Pancreas (tissue), 10 donors: ENCODE measurements at regions not wholly inside any gene's neighbourhood (a gene's known extent, or its start where the extent isn't known, plus 50 kb on each side); places are given as distances from the start of the nearest gene placed in this dataset.

Source experiments
- ATAC-seq, 4 donors: fragments of 200-7000 bp; cut with Tn5 transposase; one replicate each; pipeline versions ENCODE4 v1.8.0 to v1.9.1; 2020; ENCODE audit warnings: mild to moderate bottlenecking in 4 of 4, moderate library complexity in 4 of 4
- DNase-seq, 6 donors: peaks; one replicate each; pipeline ENCODE4 v3.0.0-alpha.2; 2020
- FAIRE-seq: peaks from 2 replicates; lab custom pipeline; 2012; peaks lifted over from hg19 to GRCh38; lab: Jason Lieb, UNC
- H3K27ac ChIP-seq, 4 donors: fragments of 200-600 bp; sonication (generic); 1 replicate in 3 of 4; 2 replicates in 1 of 4; pipeline versions ENCODE4 v1.5.0 to v1.8.0; 2020
- H3K27me3 ChIP-seq, 4 donors: fragments of 200-600 bp; one replicate each; pipeline ENCODE4 v1.8.0; 2021
- H3K36me3 ChIP-seq, 3 donors: fragments of 200-600 bp; sonication (generic) in 1 of 3; one replicate each; pipeline versions ENCODE4 v1.5.0 to v1.8.0; 2020 to 2021
- H3K4me1 ChIP-seq, 3 donors: fragments of 200-600 bp; one replicate each; pipeline ENCODE4 v1.8.0; 2021
- H3K4me3 ChIP-seq, 4 donors: fragments of 200-600 bp; sonication (generic) in 2 of 4; one replicate each; pipeline versions ENCODE4 v1.5.0 to v1.8.0; 2020 to 2021
- H3K9me3 ChIP-seq, 4 donors: fragments of 200-600 bp; one replicate each; pipeline ENCODE4 v1.8.0; 2021
- WGBS, 2 donors: extraction: QIAGEN DNeasy Blood & Tissue Kit; methylation state at CpG; one replicate each; pipeline ENCODE4 v1.1.7; 2013; 5-methylcytosine and 5-hydroxymethylcytosine counted together
- intact Hi-C, 3 donors: fragments of 100-400 bp; cut with DNase I; formaldehyde crosslinking; loops; one replicate each; pipeline versions ENCODE4 v1.11.1 to v1.14.2; 2022
- TF ChIP-seq, protein P1 (sequence below), 4 donors: fragments of 200-600 bp; sonication (generic) in 3 of 4; IDR thresholded peaks; one replicate each; pipeline versions ENCODE4 v1.5.0 to v1.8.0; 2021; ENCODE audit warnings: antibody characterized with exemption in 4 of 4
- donor health status: healthy with polysubstance abuse.
- donor health status: DM: no; HTN: no; CAD: no; lungs with moderate emphysema.
- donor health status: DM: no; HTN: no; CAD: no.
- donor health status: control.
- donor health status: control.
- donor health status: Bipolar disorder and iron deficiency.
- donor health status: DM: yes; HTN: yes; CAD: no.
- donor health status: DM: no; HTN: no; CAD: no.
- donor health status: DM: no; HTN: no; CAD: no.
- donor health status: DM: yes; HTN: yes; CAD: no.

DNA sequence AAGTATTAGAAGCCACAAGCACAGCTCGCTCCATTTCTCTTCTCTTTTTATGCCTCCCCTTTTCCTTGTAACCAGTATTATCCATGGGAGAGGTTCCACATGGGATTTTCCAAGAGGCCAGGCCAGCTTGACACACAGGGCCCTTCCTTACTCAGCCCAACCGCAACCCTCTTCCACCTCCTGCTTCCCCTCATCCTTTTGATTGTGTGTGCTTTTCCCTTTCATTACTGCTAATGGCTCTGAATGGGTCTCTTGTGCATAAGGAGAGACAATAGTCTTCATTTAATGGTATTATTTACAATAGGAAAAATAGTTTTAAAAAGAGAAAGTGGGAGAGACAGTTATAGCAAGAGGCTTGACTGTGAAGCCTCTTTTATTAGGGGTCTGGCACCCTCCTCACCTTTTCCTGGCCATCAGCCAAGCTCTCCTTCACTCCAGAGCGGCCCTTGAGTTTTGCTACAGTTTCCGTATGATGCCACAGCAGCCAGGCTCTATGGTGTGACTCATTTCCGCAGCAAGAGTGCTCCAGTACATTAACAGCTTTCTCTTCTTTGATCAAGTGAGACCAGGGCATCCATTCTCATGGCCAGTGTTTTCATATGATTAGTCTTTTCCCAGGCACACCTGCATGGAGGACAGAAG, 579.5 kb downstream of the TFAP2B start:
- H3K27me3 ChIP-seq: no peaks in the 10 kb centered on the region
- no peaks in the 10 kb centered on the region for H3K36me3 ChIP-seq
- TF ChIP-seq, protein P1, sequence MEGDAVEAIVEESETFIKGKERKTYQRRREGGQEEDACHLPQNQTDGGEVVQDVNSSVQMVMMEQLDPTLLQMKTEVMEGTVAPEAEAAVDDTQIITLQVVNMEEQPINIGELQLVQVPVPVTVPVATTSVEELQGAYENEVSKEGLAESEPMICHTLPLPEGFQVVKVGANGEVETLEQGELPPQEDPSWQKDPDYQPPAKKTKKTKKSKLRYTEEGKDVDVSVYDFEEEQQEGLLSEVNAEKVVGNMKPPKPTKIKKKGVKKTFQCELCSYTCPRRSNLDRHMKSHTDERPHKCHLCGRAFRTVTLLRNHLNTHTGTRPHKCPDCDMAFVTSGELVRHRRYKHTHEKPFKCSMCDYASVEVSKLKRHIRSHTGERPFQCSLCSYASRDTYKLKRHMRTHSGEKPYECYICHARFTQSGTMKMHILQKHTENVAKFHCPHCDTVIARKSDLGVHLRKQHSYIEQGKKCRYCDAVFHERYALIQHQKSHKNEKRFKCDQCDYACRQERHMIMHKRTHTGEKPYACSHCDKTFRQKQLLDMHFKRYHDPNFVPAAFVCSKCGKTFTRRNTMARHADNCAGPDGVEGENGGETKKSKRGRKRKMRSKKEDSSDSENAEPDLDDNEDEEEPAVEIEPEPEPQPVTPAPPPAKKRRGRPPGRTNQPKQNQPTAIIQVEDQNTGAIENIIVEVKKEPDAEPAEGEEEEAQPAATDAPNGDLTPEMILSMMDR (IDR thresholded peaks at IDR 0.05): no peak
- FAIRE-seq: no peak
- 71 to 82% methylated on average over 5 of the region's 5 CpGs for WGBS, 2 donors
- no peaks in the 10 kb centered on the region for H3K4me1 ChIP-seq
- intact Hi-C loops: no loop called here
- ATAC-seq: no peak
- H3K4me3 ChIP-seq: no peak overlapping the region
- H3K9me3 ChIP-seq: no peaks in the 10 kb centered on the region
- H3K27ac ChIP-seq: no peak overlapping the region
- no peak for DNase-seq

DNA sequence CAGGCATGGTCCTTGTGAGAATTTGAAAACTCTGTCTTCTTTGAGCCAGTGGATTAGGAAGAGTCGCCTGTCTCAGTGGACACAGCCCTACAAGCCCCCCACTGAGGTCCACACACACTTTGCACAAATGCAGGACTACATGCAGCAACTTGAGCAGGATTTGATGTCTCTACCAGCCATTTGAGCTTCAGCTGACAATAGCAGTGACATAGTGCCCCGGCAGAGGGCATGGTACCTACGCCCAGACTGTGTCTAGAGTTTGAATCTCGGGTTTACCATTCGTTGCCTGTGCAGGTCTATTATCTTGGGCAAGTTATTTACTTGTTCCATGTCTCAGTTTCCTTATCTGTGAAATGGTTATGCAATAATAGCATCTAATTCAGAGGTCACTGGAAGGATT, 580.1 kb downstream of the TFAP2B start:
- 51 to 68% methylated on average over 5 of the region's 5 CpGs for WGBS, 2 donors

DNA sequence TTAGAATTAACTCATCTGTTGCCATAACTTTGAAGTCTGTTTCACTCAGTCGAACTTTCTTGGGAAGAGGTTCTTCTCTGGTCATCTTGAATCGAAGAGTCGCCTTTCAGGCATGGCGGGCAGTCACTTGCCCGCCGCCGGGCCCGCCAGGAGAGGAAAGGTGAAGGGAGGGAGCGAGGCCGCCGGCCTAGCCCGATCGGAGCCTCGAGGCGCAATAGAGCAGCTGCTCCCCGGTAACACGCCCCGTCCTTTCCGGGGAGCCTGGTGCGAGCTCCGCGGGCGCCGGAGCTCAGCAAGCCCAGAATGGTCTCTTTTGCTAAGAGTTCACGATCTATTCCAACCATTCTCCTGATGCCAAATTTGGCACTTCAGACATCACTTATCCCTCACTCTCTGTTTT, 591.8 kb downstream of the TFAP2B start:
- no peak overlapping the region for H3K4me3 ChIP-seq
- no peaks in the 10 kb centered on the region for H3K27me3 ChIP-seq
- H3K36me3 ChIP-seq: no peaks in the 10 kb centered on the region
- DNase-seq: peak in 1 of 6 donors; percentile 25
- 68 to 90% methylated on average over 21 to 25 of the region's 25 CpGs for WGBS, 2 donors
- H3K9me3 ChIP-seq: no peaks in the 10 kb centered on the region
- intact Hi-C loops: no loop called here
- FAIRE-seq: no peak
- TF ChIP-seq, protein P1 (IDR thresholded peaks at IDR 0.05): no peak
- H3K4me1 ChIP-seq: no peaks in the 10 kb centered on the region
- ATAC-seq: no peak
- no peak overlapping the region for H3K27ac ChIP-seq

More for the DNA sequence above, 580.1 kb downstream of the TFAP2B start:
- H3K27me3 ChIP-seq: no peaks in the 10 kb centered on the region
- DNase-seq (no peak), ATAC-seq (no peak), FAIRE-seq (no peak)
- H3K9me3 ChIP-seq: no peaks in the 10 kb centered on the region
- intact Hi-C loops: no loop called here
- H3K4me3 ChIP-seq: no peak overlapping the region
- H3K4me1 ChIP-seq: no peaks in the 10 kb centered on the region
- TF ChIP-seq, protein P1 (IDR thresholded peaks at IDR 0.05): no peak
- H3K36me3 ChIP-seq: no peaks in the 10 kb centered on the region
- no peak overlapping the region for H3K27ac ChIP-seq

DNA sequence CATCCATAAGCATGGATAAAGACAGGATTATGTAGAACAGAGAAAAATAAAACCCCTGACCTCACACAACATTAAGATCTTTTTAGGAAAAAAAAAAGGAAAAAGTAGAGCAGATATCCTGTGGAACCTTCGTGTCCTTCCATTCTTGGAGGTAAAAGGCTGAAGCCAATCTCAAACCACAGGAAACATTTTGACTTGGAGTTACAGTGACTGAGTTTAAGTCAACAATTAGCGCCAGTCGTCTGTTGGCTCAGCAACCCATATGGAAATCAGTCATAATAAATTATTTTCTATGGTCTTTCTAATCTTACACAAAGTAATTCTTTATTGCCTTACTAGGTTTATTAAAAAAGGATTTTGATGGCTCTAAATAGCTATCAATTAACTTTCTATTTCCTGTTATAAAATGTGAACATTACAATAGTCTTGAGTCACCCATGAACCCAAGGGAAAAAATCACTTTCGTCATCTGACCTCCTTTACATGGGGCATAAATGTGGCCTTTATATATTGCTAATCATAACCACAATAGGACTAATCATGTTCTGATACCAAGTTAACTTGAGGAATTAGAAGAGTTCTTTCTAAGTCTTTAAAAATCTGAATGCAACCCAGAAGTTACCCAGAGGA, 592.9 kb downstream of the TFAP2B start:
- TF ChIP-seq, protein P1 (IDR thresholded peaks at IDR 0.05): no peak
- ATAC-seq (no peak), FAIRE-seq (no peak), DNase-seq (no peak)
- Histone ChIP-seq H3K27ac (no peak overlapping the region), H3K36me3 (no peaks in the 10 kb centered on the region), H3K27me3 (no peaks in the 10 kb centered on the region), H3K4me1 (no peaks in the 10 kb centered on the region), H3K9me3 (no peaks in the 10 kb centered on the region), H3K4me3 (no peak overlapping the region)
- intact Hi-C loops: no loop called here
- 69 to 73% methylated on average over 4 of the region's 4 CpGs for WGBS, 2 donors

DNA sequence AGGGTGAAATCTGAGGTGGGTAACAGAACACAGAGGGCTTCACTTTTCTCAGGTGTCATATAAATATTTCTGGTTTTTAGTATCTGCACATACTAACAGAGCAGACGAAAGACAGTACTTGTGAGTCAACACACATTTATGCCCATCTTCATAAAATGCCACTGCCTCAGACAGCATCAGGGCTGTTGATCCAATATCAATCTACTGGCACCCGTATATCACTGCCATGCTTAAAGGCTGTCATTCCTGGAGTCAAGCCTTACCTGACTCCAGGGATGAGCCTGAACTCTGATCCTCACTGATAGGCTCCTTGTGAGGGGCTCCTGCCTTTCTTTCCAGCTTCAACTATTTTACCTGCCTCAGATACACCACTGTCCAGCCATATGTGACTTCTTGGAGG, 595.7 kb downstream of the TFAP2B start:
- H3K27ac ChIP-seq: no peak overlapping the region
- WGBS, 2 donors: 43 to 57% methylated on average over 2 of the region's 2 CpGs
- no peaks in the 10 kb centered on the region for H3K27me3 ChIP-seq
- H3K4me3 ChIP-seq: no peak overlapping the region
- TF ChIP-seq, protein P1 (IDR thresholded peaks at IDR 0.05): no peak
- FAIRE-seq (no peak), DNase-seq (no peak), ATAC-seq (no peak)
- intact Hi-C loops: no loop called here
- H3K36me3 ChIP-seq: no peaks in the 10 kb centered on the region
- H3K4me1 ChIP-seq: no peaks in the 10 kb centered on the region
- no peaks in the 10 kb centered on the region for H3K9me3 ChIP-seq
